ENCODE measurements at regions not wholly inside any gene's neighbourhood (a gene's known extent, or its start where the extent isn't known, plus 50 kb on each side); places are given as distances from the start of the nearest gene placed in this dataset.

GRCh38 chr13:106326751-106327150 is 208.7 kb downstream of the EFNB2 start:
- no peak for TF ChIP-seq CEBPB (IDR thresholded peaks at IDR 0.05)
- TF ChIP-seq, protein P1, sequence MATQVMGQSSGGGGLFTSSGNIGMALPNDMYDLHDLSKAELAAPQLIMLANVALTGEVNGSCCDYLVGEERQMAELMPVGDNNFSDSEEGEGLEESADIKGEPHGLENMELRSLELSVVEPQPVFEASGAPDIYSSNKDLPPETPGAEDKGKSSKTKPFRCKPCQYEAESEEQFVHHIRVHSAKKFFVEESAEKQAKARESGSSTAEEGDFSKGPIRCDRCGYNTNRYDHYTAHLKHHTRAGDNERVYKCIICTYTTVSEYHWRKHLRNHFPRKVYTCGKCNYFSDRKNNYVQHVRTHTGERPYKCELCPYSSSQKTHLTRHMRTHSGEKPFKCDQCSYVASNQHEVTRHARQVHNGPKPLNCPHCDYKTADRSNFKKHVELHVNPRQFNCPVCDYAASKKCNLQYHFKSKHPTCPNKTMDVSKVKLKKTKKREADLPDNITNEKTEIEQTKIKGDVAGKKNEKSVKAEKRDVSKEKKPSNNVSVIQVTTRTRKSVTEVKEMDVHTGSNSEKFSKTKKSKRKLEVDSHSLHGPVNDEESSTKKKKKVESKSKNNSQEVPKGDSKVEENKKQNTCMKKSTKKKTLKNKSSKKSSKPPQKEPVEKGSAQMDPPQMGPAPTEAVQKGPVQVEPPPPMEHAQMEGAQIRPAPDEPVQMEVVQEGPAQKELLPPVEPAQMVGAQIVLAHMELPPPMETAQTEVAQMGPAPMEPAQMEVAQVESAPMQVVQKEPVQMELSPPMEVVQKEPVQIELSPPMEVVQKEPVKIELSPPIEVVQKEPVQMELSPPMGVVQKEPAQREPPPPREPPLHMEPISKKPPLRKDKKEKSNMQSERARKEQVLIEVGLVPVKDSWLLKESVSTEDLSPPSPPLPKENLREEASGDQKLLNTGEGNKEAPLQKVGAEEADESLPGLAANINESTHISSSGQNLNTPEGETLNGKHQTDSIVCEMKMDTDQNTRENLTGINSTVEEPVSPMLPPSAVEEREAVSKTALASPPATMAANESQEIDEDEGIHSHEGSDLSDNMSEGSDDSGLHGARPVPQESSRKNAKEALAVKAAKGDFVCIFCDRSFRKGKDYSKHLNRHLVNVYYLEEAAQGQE (IDR thresholded peaks at IDR 0.05; ENCODE audit: low read depth), result no peak
- TF ChIP-seq ZBTB7A (IDR thresholded peaks at IDR 0.05; ENCODE audit: low read depth), result no peak
- no peak for TF ChIP-seq TEAD4 (IDR thresholded peaks at IDR 0.05)
- TF ChIP-seq CREB1 (IDR thresholded peaks at IDR 0.05; ENCODE audit: low read depth), result no peak
- TF ChIP-seq USF1 (IDR thresholded peaks at IDR 0.05), result no peak
- no peak for TF ChIP-seq TCF12 (IDR thresholded peaks at IDR 0.05; ENCODE audit: low read depth)
- no peak for TF ChIP-seq EGR1 (IDR thresholded peaks at IDR 0.05)
- TF ChIP-seq, protein P2, sequence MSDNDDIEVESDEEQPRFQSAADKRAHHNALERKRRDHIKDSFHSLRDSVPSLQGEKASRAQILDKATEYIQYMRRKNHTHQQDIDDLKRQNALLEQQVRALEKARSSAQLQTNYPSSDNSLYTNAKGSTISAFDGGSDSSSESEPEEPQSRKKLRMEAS (IDR thresholded peaks at IDR 0.05), result no peak

DNA sequence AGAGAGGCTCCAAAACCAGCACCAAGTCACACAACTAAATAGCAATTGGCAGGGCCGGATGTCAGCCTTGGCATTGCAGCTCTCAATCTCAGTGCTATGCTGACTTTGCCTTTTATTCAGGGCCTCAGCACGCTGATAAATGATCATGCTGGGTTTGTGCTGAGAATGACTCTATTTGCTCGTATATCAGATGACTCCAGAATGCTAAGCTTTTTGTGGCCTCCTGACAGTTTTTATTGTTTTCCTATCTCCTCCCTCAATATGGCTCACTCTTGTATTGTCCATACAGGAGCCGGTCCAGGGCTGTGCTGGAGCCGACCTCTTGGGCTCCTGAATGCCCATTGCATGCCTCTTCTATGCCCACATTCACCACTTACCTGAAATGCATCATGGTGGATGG is 211.0 kb downstream of the EFNB2 start:
- no peak for TF ChIP-seq CEBPB (IDR thresholded peaks at IDR 0.05)
- TF ChIP-seq, protein P1 (IDR thresholded peaks at IDR 0.05; ENCODE audit: low read depth), result no peak
- TF ChIP-seq EGR1 (IDR thresholded peaks at IDR 0.05), result no peak
- TF ChIP-seq TEAD4 (IDR thresholded peaks at IDR 0.05), result no peak
- TF ChIP-seq FOXM1 (IDR thresholded peaks at IDR 0.05; ENCODE audit: borderline replicate concordance, low read depth), result no peak
- TF ChIP-seq YY1 (IDR thresholded peaks at IDR 0.05; ENCODE audit: low read depth), result no peak

GRCh38 chr13:106322628-106323027 is 212.8 kb downstream of the EFNB2 start:
- TF ChIP-seq CEBPB (IDR thresholded peaks at IDR 0.05) (no peak), YY1 (IDR thresholded peaks at IDR 0.05; ENCODE audit: low read depth) (no peak), EP300 (IDR thresholded peaks at IDR 0.05; ENCODE audit: borderline replicate concordance) (no peak), NFIC (IDR thresholded peaks at IDR 0.05) (no peak), CREB1 (IDR thresholded peaks at IDR 0.05; ENCODE audit: low read depth) (no peak), TAF1 (IDR thresholded peaks at IDR 0.05; ENCODE audit: low read depth) (no peak), EGR1 (IDR thresholded peaks at IDR 0.05) (no peak)
- TF ChIP-seq, protein P2 (IDR thresholded peaks at IDR 0.05), result no peak

DNA sequence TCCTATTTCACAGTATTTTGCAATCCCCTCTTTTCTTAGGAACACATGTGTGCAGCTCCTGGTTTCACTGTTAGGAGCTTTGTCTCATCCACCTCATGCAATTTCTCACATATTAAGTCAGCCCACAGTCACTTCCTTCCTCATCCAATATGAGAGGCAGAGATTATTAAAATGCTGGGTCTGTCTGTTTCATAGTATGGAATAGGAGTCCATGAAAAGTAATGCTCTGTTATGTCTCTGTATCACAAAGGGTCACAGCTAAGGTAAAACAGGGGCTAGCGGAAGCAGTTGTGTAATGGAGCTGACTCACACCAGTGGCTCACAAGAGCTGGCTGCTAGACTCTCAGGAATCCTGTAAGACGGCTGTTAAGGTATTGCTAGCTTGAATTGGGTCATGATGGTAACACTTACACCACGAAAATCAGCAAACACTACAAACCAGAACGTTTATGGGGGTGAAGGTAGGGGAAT is 216.5 kb downstream of the EFNB2 start:
- TF ChIP-seq, protein P1 (IDR thresholded peaks at IDR 0.05; ENCODE audit: low read depth), result no peak
- TF ChIP-seq NFIC (IDR thresholded peaks at IDR 0.05), result no peak
- TF ChIP-seq, protein P2 (IDR thresholded peaks at IDR 0.05), result no peak

DNA sequence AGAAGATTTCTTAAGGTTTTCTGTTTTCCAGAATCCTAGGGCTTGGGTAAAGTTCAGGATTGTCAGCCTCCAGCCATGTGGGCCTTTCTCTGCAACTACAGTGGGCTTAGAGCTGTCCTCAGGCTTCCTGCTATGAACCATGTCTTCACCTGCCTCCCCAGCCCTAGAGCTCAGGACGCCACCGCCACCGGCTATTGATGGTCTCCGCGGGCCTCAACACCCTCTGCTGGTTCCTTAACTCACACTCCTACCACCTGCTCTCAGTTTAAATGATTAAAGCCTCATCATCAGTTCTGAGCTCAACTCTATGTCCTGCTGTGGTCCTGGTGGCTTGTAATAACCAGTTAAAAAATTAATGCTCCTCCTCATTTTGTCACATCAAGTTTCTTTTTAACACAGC is 221.0 kb downstream of the EFNB2 start:
- no peak for TF ChIP-seq TAF1 (IDR thresholded peaks at IDR 0.05; ENCODE audit: low read depth)
- TF ChIP-seq, protein P2 (IDR thresholded peaks at IDR 0.05), result no peak
- no peak for TF ChIP-seq YY1 (IDR thresholded peaks at IDR 0.05; ENCODE audit: low read depth)
- no peak for TF ChIP-seq TCF12 (IDR thresholded peaks at IDR 0.05; ENCODE audit: low read depth)
- no peak for TF ChIP-seq FOXM1 (IDR thresholded peaks at IDR 0.05; ENCODE audit: borderline replicate concordance, low read depth)
- TF ChIP-seq RAD21 (IDR thresholded peaks at IDR 0.05; ENCODE audit: low read depth), result no peak
- TF ChIP-seq, protein P1 (IDR thresholded peaks at IDR 0.05; ENCODE audit: low read depth), result no peak
- no peak for TF ChIP-seq EGR1 (IDR thresholded peaks at IDR 0.05)
- no peak for TF ChIP-seq CREB1 (IDR thresholded peaks at IDR 0.05; ENCODE audit: low read depth)
- TF ChIP-seq TEAD4 (IDR thresholded peaks at IDR 0.05), result no peak
- TF ChIP-seq ZBTB7A (IDR thresholded peaks at IDR 0.05; ENCODE audit: low read depth), result no peak
- TF ChIP-seq CEBPB (IDR thresholded peaks at IDR 0.05), result no peak
- no peak for TF ChIP-seq NFIC (IDR thresholded peaks at IDR 0.05)
